ENCODE measurements at regions not wholly inside any gene's neighbourhood (a gene's known extent, or its start where the extent isn't known, plus 50 kb on each side); places are given as distances from the start of the nearest gene placed in this dataset.

GRCh38 chr18:66764230-66764629 lies 160.3 kb upstream of the CDH19 start:
- H3K9ac ChIP-seq: no peak overlapping the region
- no peaks in the 10 kb centered on the region for H3K27me3 ChIP-seq (ENCODE audit: insufficient read depth, low read depth)
- H3K79me2 ChIP-seq (ENCODE audit: insufficient read depth, low read depth): no peaks in the 10 kb centered on the region
- no peak overlapping the region for H3K4me2 ChIP-seq
- TF ChIP-seq CTCF (conservative IDR thresholded peaks at IDR 0.05; ENCODE audit: low read depth, low read length): no peak
- no peaks in the 10 kb centered on the region for H3K36me3 ChIP-seq (ENCODE audit: insufficient read depth)
- H2AFZ ChIP-seq (ENCODE audit: low read depth): no peak overlapping the region
- no peak overlapping the region for H3K27ac ChIP-seq
- H3K4me3 ChIP-seq (IDR thresholded peaks at IDR 0.05; ENCODE audit: insufficient read depth, low read depth, low read length): no peak overlapping the region
- H3K4me1 ChIP-seq (ENCODE audit: low read depth, poor library complexity, severe bottlenecking): no peaks in the 10 kb centered on the region
- H4K20me1 ChIP-seq (ENCODE audit: insufficient read depth): no peaks in the 10 kb centered on the region

- TF ChIP-seq CTCF (conservative IDR thresholded peaks at IDR 0.05; ENCODE audit: low read depth, low read length): no peak
- Histone ChIP-seq H3K9ac (no peak overlapping the region), H3K79me2 (ENCODE audit: insufficient read depth, low read depth) (no peaks in the 10 kb centered on the region), H4K20me1 (ENCODE audit: insufficient read depth) (no peaks in the 10 kb centered on the region), H3K4me3 (IDR thresholded peaks at IDR 0.05; ENCODE audit: insufficient read depth, low read depth, low read length) (no peak overlapping the region), H3K27ac (no peak overlapping the region), H3K36me3 (ENCODE audit: insufficient read depth) (no peaks in the 10 kb centered on the region), H2AFZ (ENCODE audit: low read depth) (no peak overlapping the region), H3K4me1 (ENCODE audit: low read depth, poor library complexity, severe bottlenecking) (no peaks in the 10 kb centered on the region), H3K4me2 (no peak overlapping the region), H3K27me3 (ENCODE audit: insufficient read depth, low read depth) (no peaks in the 10 kb centered on the region)
Measured at GRCh38 chr18:66761166-66761565, 157.3 kb upstream of the CDH19 start.

GRCh38 chr18:66760559-66760958 lies 156.7 kb upstream of the CDH19 start:
- Histone ChIP-seq H3K36me3 (ENCODE audit: insufficient read depth) (no peaks in the 10 kb centered on the region), H3K79me2 (ENCODE audit: insufficient read depth, low read depth) (no peaks in the 10 kb centered on the region), H3K4me2 (no peak overlapping the region), H3K4me1 (ENCODE audit: low read depth, poor library complexity, severe bottlenecking) (no peaks in the 10 kb centered on the region), H4K20me1 (ENCODE audit: insufficient read depth) (no peaks in the 10 kb centered on the region), H3K27me3 (ENCODE audit: insufficient read depth, low read depth) (no peaks in the 10 kb centered on the region), H2AFZ (ENCODE audit: low read depth) (no peak overlapping the region), H3K9ac (no peak overlapping the region), H3K27ac (no peak overlapping the region), H3K4me3 (IDR thresholded peaks at IDR 0.05; ENCODE audit: insufficient read depth, low read depth, low read length) (no peak overlapping the region)
- no peak for TF ChIP-seq CTCF (conservative IDR thresholded peaks at IDR 0.05; ENCODE audit: low read depth, low read length)

- no peaks in the 10 kb centered on the region for H3K79me2 ChIP-seq (ENCODE audit: insufficient read depth, low read depth)
Measured at GRCh38 chr18:66759050-66759828, 155.3 kb upstream of the CDH19 start.

More at GRCh38 chr18:66759050-66759828, 155.3 kb upstream of the CDH19 start:
- Histone ChIP-seq H3K4me3 (IDR thresholded peaks at IDR 0.05; ENCODE audit: insufficient read depth, low read depth, low read length) (no peak overlapping the region), H3K9ac (no peak overlapping the region), H3K4me2 (no peak overlapping the region), H3K27me3 (ENCODE audit: insufficient read depth, low read depth) (no peaks in the 10 kb centered on the region), H3K27ac (no peak overlapping the region), H2AFZ (ENCODE audit: low read depth) (no peak overlapping the region), H3K36me3 (ENCODE audit: insufficient read depth) (no peaks in the 10 kb centered on the region), H3K4me1 (ENCODE audit: low read depth, poor library complexity, severe bottlenecking) (no peaks in the 10 kb centered on the region), H4K20me1 (ENCODE audit: insufficient read depth) (no peaks in the 10 kb centered on the region)
- no peak for TF ChIP-seq CTCF (conservative IDR thresholded peaks at IDR 0.05; ENCODE audit: low read depth, low read length)
